HG02759 (cell line): ENCODE measurements at regions not wholly inside any gene's neighbourhood (a gene's known extent, or its start where the extent isn't known, plus 50 kb on each side); places are given as distances from the start of the nearest gene placed in this dataset.
"Not testable (repeated sequence)": the region's sequence is repeated elsewhere in the genome, so short reads cannot be mapped to it uniquely, and the experiment has no call there.

Source experiments
- ATAC-seq: cut with Tn5 transposase; IDR thresholded peaks from one replicate; pipeline ENCODE4 v1.9.1; 2021; ENCODE audit warnings: mild to moderate bottlenecking, moderate library complexity; ENCODE audit not compliant: unreplicated experiment

- ATAC-seq, result not testable (repeated sequence)
These were observed 80.1 kb upstream of the NPSR1 start for GRCh38 chr7:34577934-34578333.

GRCh38 chr7:34581698-34582097 lies 76.3 kb upstream of the NPSR1 start:
- ATAC-seq, result not testable (repeated sequence)

- no peak for ATAC-seq
These were observed 73.5 kb upstream of the NPSR1 start for GRCh38 chr7:34584526-34584925.

GRCh38 chr7:34596887-34597286 lies 61.1 kb upstream of the NPSR1 start:
- no peak for ATAC-seq

- ATAC-seq, result no peak
These were observed 54.1 kb upstream of the NPSR1 start for GRCh38 chr7:34603711-34604444.
